NCI-H2107 treated with DMSO at 0.1 percent for 48 hours (cell line): ENCODE measurements at regions not wholly inside any gene's neighbourhood (a gene's known extent, or its start where the extent isn't known, plus 50 kb on each side); places are given as distances from the start of the nearest gene placed in this dataset.
"Not testable (repeated sequence)": the region's sequence is repeated elsewhere in the genome, so short reads cannot be mapped to it uniquely, and the experiment has no call there.

Experiments used
- DNase-seq: peaks from one replicate; lab custom pipeline; 2025; ENCODE audit not compliant: unreplicated experiment; lab: John Stamatoyannopoulos, UW

DNA sequence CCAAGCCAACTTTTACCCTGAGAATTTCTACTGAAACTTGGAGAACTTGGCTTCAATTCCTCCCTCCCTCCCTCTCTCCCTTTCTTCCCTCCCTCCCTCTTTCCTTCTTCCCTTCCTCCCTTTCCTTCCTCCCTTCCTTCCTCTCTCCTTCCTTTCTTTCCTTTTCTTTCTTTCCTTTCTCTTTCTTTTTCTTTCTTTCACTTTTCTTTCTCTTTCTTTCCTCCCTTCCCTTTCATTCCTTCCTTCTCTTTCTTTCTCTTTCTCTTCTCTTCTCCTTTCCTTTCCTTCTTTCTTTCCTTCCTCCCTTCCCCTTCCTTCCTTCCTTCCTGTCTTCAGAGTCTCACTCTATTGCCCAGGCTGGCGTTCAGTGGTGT lies 268.1 kb upstream of the SDK2 start:
- DNase-seq: no peak

DNA sequence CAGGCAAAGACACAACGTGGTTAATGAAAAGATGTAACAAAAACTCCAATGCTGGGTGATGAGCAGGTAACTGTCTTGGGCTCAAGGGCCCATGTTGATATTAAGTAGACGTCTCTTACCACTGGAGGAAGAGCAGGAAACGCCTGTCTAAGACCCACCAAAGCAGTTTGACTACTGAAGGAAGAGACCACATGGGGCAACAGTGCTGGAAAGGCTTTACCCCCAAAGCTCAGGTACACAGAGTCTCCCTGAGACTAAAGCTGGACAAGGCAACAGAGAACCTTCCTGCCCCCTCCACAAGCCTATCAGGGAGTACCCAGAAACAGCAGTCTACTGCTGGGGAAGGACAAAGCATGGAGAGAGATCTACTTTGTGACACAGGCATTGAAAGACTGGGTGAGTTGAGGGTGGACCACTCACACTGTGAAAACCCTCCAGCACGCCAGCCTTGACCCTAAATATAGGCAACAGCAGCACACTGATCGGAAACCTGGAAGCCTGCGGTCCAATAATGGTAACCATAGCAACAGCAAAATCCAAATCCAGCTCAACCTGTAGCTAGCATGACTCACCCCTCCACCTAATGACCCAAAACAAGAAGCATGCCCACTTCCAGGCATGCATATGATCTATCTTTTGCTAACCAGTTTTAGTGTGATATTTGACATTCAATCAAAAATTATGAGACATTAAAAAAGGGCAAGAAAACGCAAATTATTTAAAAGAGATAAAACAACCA lies 270.5 kb upstream of the SDK2 start:
- DNase-seq: no peak

DNA sequence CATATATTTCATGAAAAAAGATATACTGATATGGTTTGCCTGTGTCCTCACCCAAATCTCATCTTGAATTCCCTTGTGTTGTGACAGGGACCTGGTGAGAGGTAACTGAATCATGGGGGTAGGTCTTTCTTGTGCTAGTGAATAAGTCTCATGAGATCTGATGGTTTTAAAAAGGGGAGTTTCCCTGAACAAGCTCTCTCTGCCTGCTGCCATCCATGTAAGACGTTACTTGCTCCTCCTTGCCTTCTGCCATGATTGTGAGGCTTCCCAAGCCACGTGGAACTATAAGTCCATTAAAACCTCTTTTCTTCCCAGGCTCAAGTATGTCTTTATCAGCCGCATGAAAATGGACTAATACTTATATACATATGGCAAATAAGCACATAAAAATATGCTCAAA lies 274.8 kb upstream of the SDK2 start:
- not testable (repeated sequence) for DNase-seq

DNA sequence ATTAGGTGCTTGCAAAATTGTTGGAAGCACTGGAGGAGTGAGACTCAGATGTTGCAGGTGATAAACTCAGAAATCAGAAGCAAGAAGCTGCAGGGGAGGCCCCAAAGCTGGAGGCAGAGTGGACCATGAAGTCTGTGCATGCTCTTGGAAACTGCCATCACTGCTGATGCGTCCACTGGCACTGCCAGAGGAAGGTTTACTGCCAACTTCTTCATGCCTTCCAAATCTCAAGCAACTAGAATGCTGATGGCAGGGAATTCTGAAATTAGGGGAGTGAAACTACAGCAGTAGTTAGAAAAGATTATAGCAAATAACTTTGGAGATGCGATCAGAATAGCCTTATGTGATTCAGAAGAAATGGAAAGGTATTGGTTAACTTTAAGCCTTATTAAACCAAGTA lies 277.1 kb upstream of the SDK2 start:
- DNase-seq: no peak

DNA sequence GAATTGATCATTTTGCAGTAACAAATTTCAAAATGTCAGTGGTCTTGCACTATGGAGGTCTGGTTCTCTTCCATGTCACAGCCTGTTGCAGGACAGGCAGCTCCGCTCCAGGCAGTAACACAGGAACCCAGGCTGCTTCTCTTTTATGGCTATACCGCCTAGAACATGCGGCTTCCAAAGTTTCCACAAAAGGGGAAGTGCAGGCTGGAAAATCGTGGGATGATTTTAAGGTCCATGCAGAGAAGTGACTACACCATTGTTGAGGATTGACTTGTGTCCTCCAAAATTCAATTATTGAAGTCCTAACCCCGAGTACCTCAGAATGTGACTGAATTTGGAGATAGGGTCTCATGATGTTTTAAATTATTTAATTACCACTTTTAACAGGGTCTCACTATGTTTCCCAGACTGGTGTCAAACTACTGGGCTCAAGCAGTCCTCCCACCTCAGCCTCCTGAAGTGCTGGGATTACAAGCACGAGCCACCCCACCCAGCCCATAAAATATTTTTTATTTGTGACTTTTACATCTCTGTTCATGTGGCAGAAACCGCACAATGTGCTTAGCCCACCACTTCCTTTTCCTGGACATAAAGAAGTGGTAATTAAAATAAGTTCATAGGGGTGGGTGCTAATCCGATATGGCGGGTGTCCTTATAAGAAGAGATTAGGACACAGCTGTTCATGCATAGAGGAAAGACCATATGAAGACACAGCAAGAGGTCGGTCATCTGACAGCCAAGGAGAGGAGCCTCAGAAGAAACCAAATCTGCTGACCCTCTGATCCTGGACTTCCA lies 279.2 kb upstream of the RPL38 start:
- no peak for DNase-seq

DNA sequence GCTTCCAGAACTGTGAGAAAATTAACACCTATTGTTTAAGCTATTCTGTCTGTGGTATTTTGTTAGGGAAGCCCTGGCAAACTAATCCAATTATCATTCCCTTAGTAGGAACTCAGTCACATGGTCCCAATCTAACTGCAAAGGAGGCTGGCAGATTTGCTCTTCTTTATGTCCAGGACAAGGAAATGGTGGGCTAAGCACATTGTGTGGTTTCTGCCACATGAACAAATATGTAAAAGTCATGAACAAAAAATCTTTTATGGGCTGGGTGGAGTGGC lies 278.6 kb upstream of the RPL38 start:
- DNase-seq: no peak

DNA sequence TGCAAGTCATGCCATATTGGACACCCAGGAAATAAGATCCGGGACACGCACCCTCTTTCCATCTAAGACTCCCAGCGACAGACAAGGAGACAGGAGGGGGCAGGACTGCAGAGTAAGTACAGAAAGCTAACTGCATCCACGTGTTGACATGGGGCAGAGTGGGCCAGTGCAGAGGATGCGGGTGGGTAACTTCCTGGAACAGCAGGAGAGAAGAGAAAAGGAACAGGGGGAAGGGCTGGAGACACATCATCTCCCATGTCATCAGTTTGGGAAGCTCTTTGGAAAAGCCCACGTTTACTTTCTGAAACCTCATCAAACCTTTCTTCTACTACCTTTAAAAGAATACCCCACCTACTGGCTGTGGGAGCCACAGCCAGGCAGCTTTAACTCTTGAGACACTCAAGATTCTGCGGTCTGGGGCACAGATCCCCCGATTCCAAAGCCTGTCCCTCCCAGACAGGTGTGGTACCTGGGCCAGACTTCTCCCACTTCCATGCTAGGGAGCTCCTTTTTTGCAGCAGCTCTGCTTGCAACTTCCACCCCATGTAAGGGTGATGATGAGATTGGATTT lies 273.5 kb upstream of the RPL38 start:
- DNase-seq: no peak

DNA sequence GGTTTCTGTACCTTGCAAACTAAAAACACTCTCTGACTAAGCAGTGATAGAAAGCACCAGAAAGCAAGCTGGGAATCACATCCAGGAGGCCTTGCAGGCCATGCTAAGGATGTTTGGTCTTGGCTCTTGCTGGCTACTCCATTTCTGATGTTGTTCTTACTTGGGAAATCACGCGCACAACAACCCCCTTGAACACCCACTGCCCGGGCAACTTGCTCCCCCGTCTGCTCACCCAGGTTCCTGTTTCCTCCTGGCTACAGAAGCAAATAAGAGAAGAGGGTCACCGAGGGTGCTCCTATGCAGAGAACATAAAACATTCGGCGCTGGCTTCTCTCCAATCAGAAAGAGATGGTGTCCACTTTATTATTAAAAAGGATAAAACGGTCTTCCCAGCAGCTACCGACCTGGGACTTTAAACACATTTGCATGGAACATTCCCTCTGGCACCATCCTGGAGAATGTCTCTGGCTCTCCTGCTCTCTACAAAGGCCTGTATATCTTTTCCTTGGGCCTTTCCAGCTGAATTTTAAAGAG lies 271.2 kb upstream of the RPL38 start:
- no peak for DNase-seq

DNA sequence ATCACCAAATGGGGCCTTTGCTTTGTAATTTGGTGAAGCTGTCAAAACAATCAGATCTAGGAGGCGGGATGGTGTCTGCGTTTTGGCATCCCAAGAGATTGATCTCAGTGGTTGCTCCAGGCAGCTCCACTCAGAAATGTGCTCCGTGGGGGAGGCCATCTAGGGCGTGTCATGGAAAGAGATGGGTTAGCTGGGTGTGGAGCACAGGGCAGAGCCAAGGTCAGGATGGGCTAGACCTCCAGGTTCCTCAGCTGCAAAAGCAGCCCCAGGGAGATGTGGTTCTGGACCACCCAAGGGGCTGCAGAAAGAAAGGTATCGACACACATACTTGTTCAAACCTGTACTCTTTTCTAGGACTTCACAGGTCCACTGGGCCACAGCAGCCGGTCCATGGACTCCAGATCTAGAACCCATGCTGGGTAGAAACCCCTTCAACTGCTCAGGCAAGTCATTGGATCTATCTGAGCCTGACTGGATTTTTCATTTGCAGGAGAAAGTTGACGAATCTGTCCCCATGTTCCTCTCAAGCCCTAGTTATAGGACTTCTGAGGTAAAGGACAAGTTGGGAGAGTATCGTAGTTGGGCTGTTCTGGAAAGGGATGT lies 270.2 kb upstream of the RPL38 start:
- no peak for DNase-seq

DNA sequence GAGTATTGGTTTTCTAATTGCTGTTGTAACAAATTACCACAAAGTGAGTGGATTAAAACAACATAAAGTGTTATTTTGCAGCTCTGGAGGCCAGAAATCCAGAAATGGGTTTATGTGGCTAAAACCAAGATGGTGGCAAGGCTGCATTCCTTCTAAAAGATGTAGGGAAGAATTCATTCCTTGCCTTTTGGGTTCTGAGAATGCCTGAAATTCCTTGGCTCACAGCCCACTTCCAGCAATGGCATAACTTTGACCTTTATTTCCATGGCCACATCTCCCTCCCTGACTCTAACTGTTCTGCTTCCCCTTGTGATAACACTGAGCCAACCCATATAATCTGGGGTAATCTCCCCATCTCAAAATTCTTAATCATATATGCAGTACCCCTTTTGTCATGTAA lies 269.6 kb upstream of the RPL38 start:
- DNase-seq: no peak

DNA sequence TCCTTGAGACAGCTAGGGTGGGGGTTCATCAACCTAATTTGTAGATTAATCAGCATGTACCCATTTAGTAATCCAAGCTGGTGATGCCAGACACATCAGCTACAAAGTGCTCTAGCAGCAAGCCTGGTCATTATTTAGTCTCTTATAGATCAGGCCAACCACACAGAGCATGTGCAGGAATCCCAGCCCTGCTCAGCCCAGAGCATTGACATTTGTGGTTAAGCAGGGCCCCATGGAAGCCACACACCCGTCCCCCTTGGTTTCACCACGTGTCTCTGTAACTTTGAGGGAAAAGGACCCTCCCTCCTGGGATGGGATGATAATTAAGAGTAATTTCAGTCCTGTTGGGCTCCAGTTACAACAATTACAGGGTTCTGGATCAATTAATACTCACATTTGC lies 268.8 kb upstream of the RPL38 start:
- no peak for DNase-seq

DNA sequence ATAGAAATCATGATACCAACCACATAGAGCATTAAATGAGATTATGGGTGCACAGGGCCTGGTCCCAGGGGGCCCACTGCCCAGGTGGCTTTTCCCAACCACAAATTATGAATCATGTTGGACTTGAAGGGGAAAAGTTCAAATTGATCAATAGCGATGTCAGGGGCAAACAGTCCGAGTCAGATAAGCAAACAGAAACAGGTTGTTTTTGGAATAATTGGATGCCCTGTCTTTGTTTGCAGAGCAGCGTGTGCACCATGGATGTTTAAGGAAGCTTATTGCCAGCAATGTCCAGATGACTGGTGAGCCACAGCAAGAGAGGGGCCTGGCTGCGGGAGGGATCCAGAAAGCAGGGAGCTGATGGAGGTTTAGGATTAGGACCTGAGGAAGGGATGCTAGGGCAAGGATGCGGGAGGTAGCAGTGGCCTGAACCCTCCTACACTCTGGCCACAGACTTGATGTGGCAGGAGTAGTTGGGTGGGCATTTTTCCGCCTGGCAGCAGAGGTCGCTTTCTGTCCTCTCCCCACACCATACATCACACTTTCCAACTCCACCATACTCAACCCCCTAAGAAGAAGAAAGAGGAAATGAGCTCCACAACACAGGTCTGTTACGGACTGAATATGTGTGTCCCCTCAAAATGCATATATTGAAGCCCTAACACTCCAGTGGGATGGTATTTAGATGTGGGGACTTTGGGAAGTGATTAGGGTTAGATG lies 266.4 kb upstream of the RPL38 start:
- no peak for DNase-seq

DNA sequence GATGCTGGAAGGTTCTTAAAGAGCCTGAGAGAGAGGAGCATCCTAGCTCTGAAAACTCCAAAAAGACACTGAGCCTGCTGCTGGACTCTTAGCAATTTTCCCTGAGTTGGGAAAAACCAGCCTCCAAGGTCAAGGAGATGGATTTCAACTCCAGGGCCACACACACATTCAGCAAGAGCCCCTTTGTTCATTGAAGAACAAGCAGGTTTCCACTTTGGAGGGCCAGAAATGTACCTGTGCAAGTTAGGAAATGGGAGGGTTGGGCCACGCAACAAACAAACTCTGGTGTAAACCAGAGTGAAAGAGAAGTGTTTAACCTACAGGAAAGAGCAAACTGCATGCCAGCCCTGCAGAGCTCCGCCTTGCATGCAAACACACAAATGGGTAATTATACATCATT lies 264.8 kb upstream of the RPL38 start:
- DNase-seq: no peak

DNA sequence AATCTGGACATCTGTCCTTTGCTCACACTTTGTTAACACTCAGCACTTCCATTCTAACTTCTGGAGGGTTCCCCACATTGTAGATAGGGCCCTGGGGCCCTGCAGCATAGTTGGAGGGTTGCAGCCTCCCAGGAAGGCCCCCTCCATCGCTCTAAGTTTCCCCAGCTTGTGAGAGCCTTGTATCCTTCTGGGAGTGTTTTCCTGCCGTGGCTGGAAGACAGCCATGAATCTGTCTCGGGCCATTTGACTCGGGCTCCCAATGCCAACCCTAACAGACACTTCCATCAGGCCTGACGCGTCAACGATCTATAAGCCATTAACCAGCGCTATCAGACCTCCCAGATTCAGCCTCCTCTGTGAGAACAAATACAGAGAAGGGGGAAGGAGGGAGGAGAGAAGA lies 263.7 kb upstream of the RPL38 start:
- DNase-seq: no peak

DNA sequence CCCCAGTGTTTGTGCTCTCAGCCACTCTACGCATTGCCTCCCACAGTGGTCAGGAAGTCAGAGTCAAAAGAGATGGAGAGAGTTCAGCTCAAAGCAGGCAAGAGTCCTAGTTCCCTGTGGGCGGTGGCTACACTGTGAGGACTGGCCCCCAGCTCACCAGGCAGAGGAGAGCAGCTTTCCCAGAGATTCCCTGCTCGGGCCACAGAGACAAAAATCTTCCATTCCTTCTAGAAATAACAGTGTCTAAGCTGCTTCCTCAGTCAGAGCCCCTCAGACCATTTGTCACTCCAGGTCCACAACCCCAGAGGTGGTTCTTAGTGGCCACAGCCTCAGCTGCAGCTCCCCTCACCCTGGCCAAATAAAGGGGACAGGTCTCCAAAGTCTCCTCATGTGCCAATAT lies 263.0 kb upstream of the RPL38 start:
- no peak for DNase-seq

DNA sequence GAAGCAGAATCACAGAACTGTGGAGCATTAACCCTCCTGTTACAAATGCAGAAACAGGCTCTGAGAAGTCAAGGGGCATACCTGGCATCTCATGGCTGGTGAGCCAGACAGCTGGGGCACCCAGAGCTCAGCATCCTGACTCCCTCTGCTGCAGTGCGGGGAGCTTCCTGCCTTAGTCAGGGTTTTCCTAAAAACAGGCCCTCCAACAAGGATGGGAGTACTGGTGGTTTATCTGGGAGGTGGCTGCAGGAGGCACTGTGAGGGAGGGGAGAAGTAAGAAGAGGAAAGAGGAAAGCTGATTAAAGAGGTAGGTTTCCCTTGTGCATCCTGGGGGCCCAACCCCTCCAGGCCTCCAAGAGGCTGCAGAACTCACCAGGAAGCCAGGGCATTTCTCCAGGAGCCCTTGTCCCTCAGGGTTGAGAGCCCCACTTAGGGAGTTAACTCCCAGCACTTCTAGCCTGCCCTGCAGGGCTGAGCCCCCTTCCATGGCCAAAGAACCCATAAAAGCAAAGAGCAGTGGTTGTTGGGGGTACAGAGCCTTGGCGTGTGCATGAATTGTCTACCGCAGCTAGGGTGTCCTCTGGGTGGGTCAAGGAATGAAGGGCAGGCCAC lies 261.5 kb upstream of the RPL38 start:
- no peak for DNase-seq

DNA sequence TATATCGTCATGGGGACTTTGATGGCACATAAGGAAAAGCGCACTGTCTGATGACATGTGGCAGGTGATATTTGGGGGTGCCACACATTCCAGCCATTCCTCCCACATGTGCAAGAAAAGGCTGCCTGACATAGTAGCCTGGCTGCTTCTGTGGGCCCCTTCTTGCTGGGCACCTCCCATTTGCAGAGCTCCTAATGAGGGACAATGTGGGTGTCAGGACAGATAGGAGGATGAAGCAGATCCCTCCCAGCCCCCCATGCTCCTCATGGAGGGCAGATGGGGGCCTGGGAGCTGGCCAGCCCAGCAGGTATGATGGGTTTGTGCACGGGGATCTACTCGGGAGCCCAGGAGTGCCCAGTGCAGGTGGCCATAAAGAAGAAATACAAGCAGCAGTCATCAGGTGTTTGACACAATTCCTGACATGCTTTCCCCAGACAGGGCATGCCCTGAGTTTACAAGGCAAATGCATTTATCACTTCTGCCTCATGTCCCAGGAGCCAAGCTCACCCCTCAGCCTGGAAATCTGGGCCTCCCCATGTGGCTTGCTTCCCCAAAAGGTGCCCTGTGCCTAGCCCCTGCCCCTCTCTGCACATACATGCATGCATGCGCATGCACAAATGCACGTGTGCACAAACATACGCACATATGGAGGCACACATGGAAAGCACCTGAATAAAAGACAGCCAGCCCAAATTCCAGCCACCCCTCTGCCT lies 260.6 kb upstream of the RPL38 start:
- no peak for DNase-seq

DNA sequence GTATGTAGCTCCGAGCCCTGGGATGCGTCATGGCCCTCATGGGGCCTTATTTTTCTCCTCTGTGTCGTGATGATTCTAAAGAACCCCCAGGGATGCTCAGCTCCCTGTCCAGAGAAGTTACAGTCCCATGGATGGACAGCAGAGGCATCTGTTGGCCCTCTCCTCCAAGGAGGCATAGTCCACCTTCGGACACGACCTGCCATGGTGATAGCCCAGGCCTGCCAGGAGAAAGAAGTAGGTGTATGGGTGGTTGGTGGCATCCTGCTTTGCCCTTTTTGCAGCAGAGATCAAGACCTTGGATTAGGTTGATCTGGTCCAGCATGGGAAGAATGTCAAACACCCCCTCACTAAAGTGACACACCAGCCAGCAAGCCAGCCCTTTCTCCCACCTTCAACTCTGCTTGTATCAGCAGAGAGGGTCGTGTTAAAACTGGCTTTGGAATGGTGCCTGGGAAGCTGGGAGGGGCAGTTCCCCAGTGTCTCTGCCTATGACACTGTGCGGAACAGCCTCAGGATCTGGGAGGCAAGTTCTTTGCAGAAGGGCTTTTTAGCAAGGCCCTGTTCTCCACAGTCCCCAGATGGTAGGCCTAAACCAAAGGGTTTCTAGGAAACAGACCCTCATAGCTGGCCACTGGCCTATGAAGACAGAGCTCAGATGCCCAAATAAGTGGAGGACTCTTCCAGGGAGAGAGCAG lies 259.9 kb upstream of the RPL38 start:
- no peak for DNase-seq

DNA sequence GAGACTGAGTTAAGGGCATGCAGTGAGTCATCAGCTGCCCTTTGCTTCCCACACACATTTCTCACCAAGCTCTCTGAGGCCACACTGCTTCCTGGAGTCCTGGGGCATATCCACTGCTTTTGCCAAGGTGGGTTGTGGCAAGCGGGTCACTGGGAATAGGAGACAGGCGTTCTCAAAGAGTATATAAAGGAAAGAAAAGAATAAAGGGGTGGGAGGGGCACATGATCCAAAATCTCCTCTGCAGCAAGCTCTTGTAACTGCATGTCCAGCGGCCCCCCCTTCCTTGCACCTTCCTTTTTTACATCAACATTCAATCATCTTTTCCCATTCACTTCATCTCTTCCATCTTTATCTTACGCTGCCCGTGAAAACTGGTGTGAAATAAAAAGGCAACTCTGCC lies 259.1 kb upstream of the RPL38 start:
- no peak for DNase-seq
